ENCODE measurements at regions not wholly inside any gene's neighbourhood (a gene's known extent, or its start where the extent isn't known, plus 50 kb on each side); places are given as distances from the start of the nearest gene placed in this dataset.
"Not testable (repeated sequence)": the region's sequence is repeated elsewhere in the genome, so short reads cannot be mapped to it uniquely, and the experiment has no call there.

DNA sequence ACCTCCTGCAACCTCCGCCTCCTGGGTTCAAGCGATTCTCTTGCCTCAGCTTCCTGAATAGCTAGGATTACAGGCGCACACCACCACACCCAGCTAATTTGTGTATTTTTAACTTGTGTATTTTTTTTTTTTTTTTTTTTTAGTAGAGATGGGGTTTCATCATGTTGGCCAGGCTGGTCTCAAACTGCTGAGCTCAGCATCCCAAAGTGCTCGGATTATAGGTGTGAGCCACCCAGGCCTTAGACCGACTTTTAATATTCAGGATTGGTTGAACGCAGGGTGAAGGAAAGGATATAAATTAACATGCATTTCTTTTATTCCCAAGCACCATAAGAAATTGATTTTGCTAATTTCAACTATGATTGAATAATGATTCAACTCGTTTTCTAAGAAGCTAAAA, 798.6 kb downstream of the GATA3 start:
- Histone ChIP-seq H3K36me3 (ENCODE audit: control insufficient read depth, insufficient read depth, low read length) (no peaks in the 10 kb centered on the region), H3K4me1 (ENCODE audit: control insufficient read depth, insufficient read depth, low read length) (no peaks in the 10 kb centered on the region), H3K9me3 (ENCODE audit: control insufficient read depth, insufficient read depth, low read length) (no peaks in the 10 kb centered on the region), H3K27me3 (ENCODE audit: control insufficient read depth, insufficient read depth, low read length) (no peaks in the 10 kb centered on the region), H3K4me3 (ENCODE audit: low read length) (no peak overlapping the region), H3K27ac (ENCODE audit: low read length) (no peak overlapping the region)
- no CpG with 5 or more reads among the region's 7 CpGs for WGBS (ENCODE audit: insufficient coverage, insufficient read length)
- no peak for DNase-seq (ENCODE audit: low read depth, low spot score)

DNA sequence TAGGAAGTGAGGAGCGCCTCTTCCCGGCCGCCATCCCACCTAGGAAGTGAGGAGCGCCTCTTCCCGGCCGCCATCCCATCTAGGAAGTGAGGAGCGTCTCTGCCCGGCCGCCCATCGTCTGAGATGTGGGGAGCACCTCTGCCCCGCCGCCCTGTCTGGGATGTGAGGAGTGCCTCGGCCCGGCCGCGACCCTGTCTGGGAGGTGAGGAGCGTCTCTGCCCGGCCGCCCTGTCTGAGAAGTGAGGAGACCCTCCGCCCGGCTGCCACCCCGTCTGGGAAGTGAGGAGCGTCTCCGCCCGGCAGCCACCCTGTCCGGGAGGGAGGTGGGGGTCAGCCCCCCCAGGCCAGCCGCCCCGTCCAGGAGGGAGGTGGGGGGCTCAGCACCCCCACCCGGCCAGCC, 814.4 kb downstream of the GATA3 start:
- not testable (repeated sequence) for H3K4me1 ChIP-seq (ENCODE audit: control insufficient read depth, insufficient read depth, low read length); DNase-seq (ENCODE audit: low read depth, low spot score); H3K27me3 ChIP-seq (ENCODE audit: control insufficient read depth, insufficient read depth, low read length); H3K27ac ChIP-seq (ENCODE audit: low read length); H3K9me3 ChIP-seq (ENCODE audit: control insufficient read depth, insufficient read depth, low read length); H3K4me3 ChIP-seq (ENCODE audit: low read length); H3K36me3 ChIP-seq (ENCODE audit: control insufficient read depth, insufficient read depth, low read length)
- no CpG with 5 or more reads among the region's 29 CpGs for WGBS (ENCODE audit: insufficient coverage, insufficient read length)

DNA sequence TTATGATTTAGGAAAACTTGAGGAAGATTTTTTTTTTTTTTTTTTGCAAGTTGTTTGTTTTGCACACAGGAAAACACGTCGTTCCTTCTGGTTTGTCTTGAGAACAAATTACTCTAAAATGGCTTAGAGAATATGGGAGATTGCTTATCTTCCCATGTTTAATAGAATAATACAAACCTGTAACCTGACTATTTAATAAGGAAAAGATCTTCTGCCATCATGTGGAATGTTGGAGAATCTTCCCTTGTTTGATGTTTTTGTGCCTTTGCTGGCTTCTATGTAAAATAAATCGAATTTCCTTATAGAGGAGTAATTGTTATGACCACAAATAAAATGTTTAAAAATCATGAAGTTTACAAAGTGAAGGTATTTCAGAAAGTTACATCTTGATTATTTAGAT, 818.8 kb downstream of the GATA3 start:
- no peak overlapping the region for H3K27ac ChIP-seq (ENCODE audit: low read length)
- WGBS (ENCODE audit: insufficient coverage, insufficient read length), result no CpG with 5 or more reads among the region's 3 CpGs
- no peaks in the 10 kb centered on the region for H3K9me3 ChIP-seq (ENCODE audit: control insufficient read depth, insufficient read depth, low read length)

DNA sequence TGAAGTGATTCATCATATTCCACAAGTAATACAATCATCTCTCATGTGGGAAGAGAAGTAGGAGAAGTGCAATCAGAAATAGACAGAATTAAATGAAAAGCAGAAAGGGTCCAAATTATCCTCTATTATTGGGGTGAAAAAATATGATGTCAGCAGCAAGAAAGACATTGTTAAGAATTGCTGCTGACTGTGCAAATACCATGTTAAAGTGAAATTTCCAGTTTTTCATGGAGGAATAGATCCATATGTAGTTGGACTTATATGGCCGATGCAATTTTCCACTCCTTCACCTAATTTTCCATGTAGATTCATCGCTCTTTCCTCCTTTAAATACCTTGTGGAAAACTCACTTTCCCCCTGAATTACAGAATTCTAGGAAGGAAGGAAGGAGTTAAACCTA, 819.8 kb downstream of the GATA3 start:
- no peaks in the 10 kb centered on the region for H3K27me3 ChIP-seq (ENCODE audit: control insufficient read depth, insufficient read depth, low read length)
- no peaks in the 10 kb centered on the region for H3K9me3 ChIP-seq (ENCODE audit: control insufficient read depth, insufficient read depth, low read length)
- DNase-seq (ENCODE audit: low read depth, low spot score), result no peak
- H3K4me1 ChIP-seq (ENCODE audit: control insufficient read depth, insufficient read depth, low read length), result no peaks in the 10 kb centered on the region
- H3K36me3 ChIP-seq (ENCODE audit: control insufficient read depth, insufficient read depth, low read length), result no peaks in the 10 kb centered on the region
- H3K4me3 ChIP-seq (ENCODE audit: low read length), result no peak overlapping the region
- H3K27ac ChIP-seq (ENCODE audit: low read length), result no peak overlapping the region
- WGBS (ENCODE audit: insufficient coverage, insufficient read length), result no CpG with 5 or more reads among the region's 2 CpGs

More for the DNA sequence above, 818.8 kb downstream of the GATA3 start:
- DNase-seq (ENCODE audit: low read depth, low spot score), result no peak
- Histone ChIP-seq H3K4me3 (ENCODE audit: low read length) (no peak overlapping the region), H3K27me3 (ENCODE audit: control insufficient read depth, insufficient read depth, low read length) (no peaks in the 10 kb centered on the region), H3K36me3 (ENCODE audit: control insufficient read depth, insufficient read depth, low read length) (no peaks in the 10 kb centered on the region), H3K4me1 (ENCODE audit: control insufficient read depth, insufficient read depth, low read length) (no peaks in the 10 kb centered on the region)

DNA sequence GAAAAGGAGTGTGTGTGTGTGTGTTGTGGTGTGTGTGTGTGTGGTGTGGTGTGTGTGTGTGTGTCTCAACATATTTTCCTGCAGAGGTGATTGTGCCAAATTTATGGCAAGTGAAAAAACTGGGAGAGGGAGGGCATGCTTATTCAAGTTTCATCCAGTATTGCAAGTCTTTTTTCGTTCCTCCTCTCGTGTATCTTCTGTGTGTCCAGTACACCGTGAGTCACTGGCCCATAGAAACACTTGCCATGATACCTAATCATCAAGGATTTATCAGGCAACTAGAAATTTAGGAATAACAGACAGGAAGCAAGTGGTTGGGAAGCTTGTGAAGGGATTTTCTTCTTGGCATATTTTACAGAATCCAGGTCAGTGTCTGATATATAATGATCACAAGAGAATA, 820.5 kb downstream of the GATA3 start:
- DNase-seq (ENCODE audit: low read depth, low spot score), result no peak
- no peaks in the 10 kb centered on the region for H3K9me3 ChIP-seq (ENCODE audit: control insufficient read depth, insufficient read depth, low read length)

DNA sequence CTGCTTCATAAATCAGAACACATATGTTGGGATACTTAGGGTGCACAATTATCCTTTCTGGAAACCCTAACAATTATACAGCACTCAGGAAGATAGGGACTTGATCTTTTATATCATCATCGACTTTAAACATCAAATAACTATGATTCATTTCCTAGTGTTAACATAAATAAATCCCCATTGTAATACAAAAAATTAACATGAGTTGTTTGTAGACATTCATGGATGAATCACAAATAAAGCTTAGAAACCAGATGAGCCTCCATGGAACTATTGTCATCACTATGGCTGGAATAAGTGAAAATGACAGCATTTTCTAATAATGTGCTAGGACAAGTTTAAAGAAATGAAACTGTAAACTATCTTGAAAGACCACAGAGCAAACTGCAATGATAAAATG, 821.7 kb downstream of the GATA3 start:
- Histone ChIP-seq H3K9me3 (ENCODE audit: control insufficient read depth, insufficient read depth, low read length) (no peaks in the 10 kb centered on the region), H3K4me3 (ENCODE audit: low read length) (no peak overlapping the region), H3K36me3 (ENCODE audit: control insufficient read depth, insufficient read depth, low read length) (no peaks in the 10 kb centered on the region), H3K27ac (ENCODE audit: low read length) (no peak overlapping the region), H3K4me1 (ENCODE audit: control insufficient read depth, insufficient read depth, low read length) (no peaks in the 10 kb centered on the region), H3K27me3 (ENCODE audit: control insufficient read depth, insufficient read depth, low read length) (no peaks in the 10 kb centered on the region)
- no peak for DNase-seq (ENCODE audit: low read depth, low spot score)
- 100% methylated on average over 1 of the region's 1 CpG for WGBS (ENCODE audit: insufficient coverage, insufficient read length)

More for the DNA sequence above, 820.5 kb downstream of the GATA3 start:
- no peak overlapping the region for H3K27ac ChIP-seq (ENCODE audit: low read length)
- H3K4me3 ChIP-seq (ENCODE audit: low read length), result no peak overlapping the region
- H3K27me3 ChIP-seq (ENCODE audit: control insufficient read depth, insufficient read depth, low read length), result no peaks in the 10 kb centered on the region
- H3K36me3 ChIP-seq (ENCODE audit: control insufficient read depth, insufficient read depth, low read length), result no peaks in the 10 kb centered on the region
- H3K4me1 ChIP-seq (ENCODE audit: control insufficient read depth, insufficient read depth, low read length), result no peaks in the 10 kb centered on the region
- no CpG with 5 or more reads among the region's 3 CpGs for WGBS (ENCODE audit: insufficient coverage, insufficient read length)

DNA sequence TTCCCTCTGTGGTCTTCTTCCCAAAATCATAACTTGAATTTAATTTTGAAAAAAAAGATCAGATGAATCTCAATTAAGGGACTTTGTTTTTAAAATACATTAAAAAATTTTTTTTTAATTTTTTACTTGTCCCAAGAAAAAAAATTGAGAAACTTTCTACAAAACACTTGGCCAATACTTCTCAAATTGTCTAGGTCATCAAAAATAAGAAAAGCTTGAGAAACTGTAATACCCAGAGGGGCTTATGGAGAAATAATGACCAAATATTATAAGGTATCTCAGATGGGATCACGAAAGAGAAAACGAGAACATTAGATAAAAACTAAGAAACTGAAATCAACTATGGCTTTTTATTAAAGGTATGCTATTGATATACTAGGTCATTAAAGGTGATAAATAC, 835.0 kb downstream of the GATA3 start:
- Histone ChIP-seq H3K36me3 (ENCODE audit: control insufficient read depth, insufficient read depth, low read length) (no peaks in the 10 kb centered on the region), H3K27me3 (ENCODE audit: control insufficient read depth, insufficient read depth, low read length) (no peaks in the 10 kb centered on the region), H3K27ac (ENCODE audit: low read length) (no peak overlapping the region), H3K4me3 (ENCODE audit: low read length) (no peak overlapping the region), H3K9me3 (ENCODE audit: control insufficient read depth, insufficient read depth, low read length) (no peaks in the 10 kb centered on the region), H3K4me1 (ENCODE audit: control insufficient read depth, insufficient read depth, low read length) (no peaks in the 10 kb centered on the region)
- WGBS (ENCODE audit: insufficient coverage, insufficient read length), result no CpG with 5 or more reads among the region's 2 CpGs
- no peak for DNase-seq (ENCODE audit: low read depth, low spot score)

DNA sequence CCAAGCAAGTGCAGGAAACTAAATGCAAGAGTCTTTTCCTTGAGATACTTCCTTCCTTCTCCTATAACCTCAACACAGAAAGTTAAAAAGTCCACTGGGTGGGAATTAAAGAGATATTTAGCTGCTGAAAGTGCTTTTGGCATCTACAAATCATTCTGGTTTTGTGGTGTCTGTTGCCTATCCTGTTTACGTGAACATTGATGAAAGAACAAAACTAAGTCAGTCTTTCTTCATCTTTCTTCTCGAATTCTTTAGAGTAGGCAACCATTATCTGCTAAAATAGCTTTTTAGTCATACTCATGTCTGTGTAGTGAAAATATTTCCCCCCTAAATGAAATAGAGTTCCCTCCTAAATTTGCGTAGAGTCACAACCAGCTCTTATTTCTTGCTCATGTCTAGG, 838.6 kb downstream of the GATA3 start:
- H3K27me3 ChIP-seq (ENCODE audit: control insufficient read depth, insufficient read depth, low read length), result no peaks in the 10 kb centered on the region
- no peak overlapping the region for H3K4me3 ChIP-seq (ENCODE audit: low read length)
- no peaks in the 10 kb centered on the region for H3K9me3 ChIP-seq (ENCODE audit: control insufficient read depth, insufficient read depth, low read length)
- H3K36me3 ChIP-seq (ENCODE audit: control insufficient read depth, insufficient read depth, low read length), result no peaks in the 10 kb centered on the region
- WGBS (ENCODE audit: insufficient coverage, insufficient read length), result no CpG with 5 or more reads among the region's 3 CpGs
- no peak for DNase-seq (ENCODE audit: low read depth, low spot score)
- H3K4me1 ChIP-seq (ENCODE audit: control insufficient read depth, insufficient read depth, low read length), result no peaks in the 10 kb centered on the region
- no peak overlapping the region for H3K27ac ChIP-seq (ENCODE audit: low read length)

DNA sequence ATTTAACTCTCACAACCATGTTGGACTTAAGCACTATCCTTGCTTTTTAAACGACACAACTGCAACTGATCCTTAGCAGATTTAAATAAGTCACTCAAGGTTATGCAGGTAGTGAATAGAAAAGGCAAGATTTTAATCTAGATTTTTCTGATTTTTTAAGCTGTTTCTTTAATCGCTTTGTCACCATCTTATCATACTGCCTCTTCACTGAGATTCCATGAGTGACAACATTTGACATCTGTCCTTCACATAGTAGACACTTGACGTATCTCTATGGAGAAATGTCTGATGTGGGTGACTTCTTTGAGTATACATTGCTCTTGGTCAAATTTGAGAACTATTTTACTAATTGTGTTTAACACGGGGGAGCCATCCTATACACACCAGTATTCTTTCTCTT, 839.7 kb downstream of the GATA3 start:
- DNase-seq (ENCODE audit: low read depth, low spot score), result no peak
- H3K27me3 ChIP-seq (ENCODE audit: control insufficient read depth, insufficient read depth, low read length), result no peaks in the 10 kb centered on the region
- H3K36me3 ChIP-seq (ENCODE audit: control insufficient read depth, insufficient read depth, low read length), result no peaks in the 10 kb centered on the region
- no CpG with 5 or more reads among the region's 4 CpGs for WGBS (ENCODE audit: insufficient coverage, insufficient read length)
- no peak overlapping the region for H3K4me3 ChIP-seq (ENCODE audit: low read length)
- H3K4me1 ChIP-seq (ENCODE audit: control insufficient read depth, insufficient read depth, low read length), result no peaks in the 10 kb centered on the region
- no peaks in the 10 kb centered on the region for H3K9me3 ChIP-seq (ENCODE audit: control insufficient read depth, insufficient read depth, low read length)
- no peak overlapping the region for H3K27ac ChIP-seq (ENCODE audit: low read length)

DNA sequence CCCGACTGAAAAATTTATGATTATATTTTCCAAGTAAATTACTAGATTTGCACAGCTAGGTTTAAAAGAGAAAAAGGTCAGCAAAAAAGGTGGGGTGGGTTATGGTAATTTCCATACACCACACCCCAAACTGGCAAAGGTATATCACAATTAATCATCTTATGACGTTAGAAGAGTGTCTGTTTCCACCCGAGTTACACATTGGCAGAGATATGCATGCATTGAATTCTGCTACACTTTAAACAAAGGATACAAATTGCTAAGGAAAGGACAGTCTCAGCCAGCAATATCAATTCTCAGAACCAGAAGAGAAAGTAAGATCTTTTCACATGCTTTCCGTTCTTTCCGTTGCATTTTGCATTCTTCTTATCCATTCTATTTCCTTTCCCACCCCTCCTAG, 843.3 kb downstream of the GATA3 start:
- H3K27ac ChIP-seq (ENCODE audit: low read length), result no peak overlapping the region
- H3K4me3 ChIP-seq (ENCODE audit: low read length), result no peak overlapping the region
- WGBS (ENCODE audit: insufficient coverage, insufficient read length), result no CpG with 5 or more reads among the region's 5 CpGs
- H3K9me3 ChIP-seq (ENCODE audit: control insufficient read depth, insufficient read depth, low read length), result no peaks in the 10 kb centered on the region
- H3K27me3 ChIP-seq (ENCODE audit: control insufficient read depth, insufficient read depth, low read length), result no peaks in the 10 kb centered on the region
- H3K4me1 ChIP-seq (ENCODE audit: control insufficient read depth, insufficient read depth, low read length), result no peaks in the 10 kb centered on the region
- no peak for DNase-seq (ENCODE audit: low read depth, low spot score)
- H3K36me3 ChIP-seq (ENCODE audit: control insufficient read depth, insufficient read depth, low read length), result no peaks in the 10 kb centered on the region

DNA sequence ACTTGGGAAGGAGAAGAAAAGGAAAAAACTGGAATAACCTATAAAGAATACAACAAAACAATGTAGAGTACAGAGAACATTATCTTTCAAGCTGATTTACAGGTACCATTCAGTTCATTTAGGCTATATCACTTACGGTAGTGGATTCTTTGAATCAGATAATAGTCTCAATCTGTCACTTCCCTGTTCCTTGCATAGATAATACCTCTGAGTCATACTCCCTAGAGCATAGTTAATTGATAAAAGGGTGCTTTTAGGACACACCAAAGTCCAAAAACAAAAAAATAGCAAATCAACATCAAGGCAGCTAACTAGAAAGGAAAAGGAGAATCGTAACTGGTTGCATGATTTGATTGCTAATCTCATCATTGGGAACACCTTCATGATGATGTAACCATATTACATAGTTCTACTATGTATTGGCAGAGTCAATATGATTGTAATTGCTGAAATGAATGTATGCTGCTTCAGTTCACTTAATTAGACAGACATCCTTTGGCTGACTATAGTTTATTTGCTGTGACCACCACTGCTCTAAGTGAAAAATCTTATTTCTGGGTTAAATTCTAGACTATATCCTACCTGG, 844.4 kb downstream of the GATA3 start:
- DNase-seq (ENCODE audit: low read depth, low spot score), result no peak
- Histone ChIP-seq H3K27ac (ENCODE audit: low read length) (no peak overlapping the region), H3K27me3 (ENCODE audit: control insufficient read depth, insufficient read depth, low read length) (no peaks in the 10 kb centered on the region), H3K9me3 (ENCODE audit: control insufficient read depth, insufficient read depth, low read length) (no peaks in the 10 kb centered on the region), H3K4me1 (ENCODE audit: control insufficient read depth, insufficient read depth, low read length) (no peaks in the 10 kb centered on the region), H3K36me3 (ENCODE audit: control insufficient read depth, insufficient read depth, low read length) (no peaks in the 10 kb centered on the region), H3K4me3 (ENCODE audit: low read length) (no peak overlapping the region)
- no CpG with 5 or more reads among the region's 2 CpGs for WGBS (ENCODE audit: insufficient coverage, insufficient read length)

Data from iPS DF 6.9 (cell line).